HG03159 (cell line): ENCODE measurements at regions not wholly inside any gene's neighbourhood (a gene's known extent, or its start where the extent isn't known, plus 50 kb on each side); places are given as distances from the start of the nearest gene placed in this dataset.

ENCODE experiments used
- ATAC-seq: cut with Tn5 transposase; IDR thresholded peaks from one replicate; pipeline ENCODE4 v1.9.1; 2021; ENCODE audit warnings: mild to moderate bottlenecking, moderate library complexity; ENCODE audit not compliant: unreplicated experiment

DNA sequence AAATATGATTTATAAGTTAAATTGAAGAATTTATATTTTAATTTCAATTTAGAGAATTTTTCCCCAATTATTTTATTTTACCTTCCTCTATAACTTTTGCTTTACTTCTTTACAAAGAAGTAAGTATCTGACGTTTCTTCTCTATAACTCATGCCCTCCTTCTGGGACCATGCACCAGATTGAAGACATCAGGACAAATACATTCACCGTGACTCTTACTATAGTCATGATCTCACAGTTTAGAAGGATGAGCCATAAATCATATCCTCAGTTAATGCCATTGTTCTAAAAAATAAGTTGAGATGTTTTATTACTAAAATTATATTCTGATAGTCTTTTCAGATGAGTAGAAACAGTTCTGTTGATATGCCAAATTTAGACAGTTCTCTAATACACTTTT, 279.3 kb downstream of the TMX3 start:
- no peak for ATAC-seq

DNA sequence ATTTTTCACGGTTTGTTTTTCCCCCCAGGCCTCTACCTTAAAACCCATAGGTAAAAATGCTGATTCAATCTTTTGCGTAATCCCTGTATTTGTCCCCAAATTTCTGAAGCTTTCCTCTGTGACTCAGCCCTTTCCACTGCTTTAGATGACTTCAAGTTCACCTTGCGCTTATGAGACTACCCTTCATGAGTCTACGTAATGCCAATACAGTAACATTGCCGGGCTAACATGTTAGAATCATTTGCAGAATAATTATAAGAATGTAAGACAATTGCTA, 283.0 kb downstream of the TMX3 start:
- no peak for ATAC-seq

DNA sequence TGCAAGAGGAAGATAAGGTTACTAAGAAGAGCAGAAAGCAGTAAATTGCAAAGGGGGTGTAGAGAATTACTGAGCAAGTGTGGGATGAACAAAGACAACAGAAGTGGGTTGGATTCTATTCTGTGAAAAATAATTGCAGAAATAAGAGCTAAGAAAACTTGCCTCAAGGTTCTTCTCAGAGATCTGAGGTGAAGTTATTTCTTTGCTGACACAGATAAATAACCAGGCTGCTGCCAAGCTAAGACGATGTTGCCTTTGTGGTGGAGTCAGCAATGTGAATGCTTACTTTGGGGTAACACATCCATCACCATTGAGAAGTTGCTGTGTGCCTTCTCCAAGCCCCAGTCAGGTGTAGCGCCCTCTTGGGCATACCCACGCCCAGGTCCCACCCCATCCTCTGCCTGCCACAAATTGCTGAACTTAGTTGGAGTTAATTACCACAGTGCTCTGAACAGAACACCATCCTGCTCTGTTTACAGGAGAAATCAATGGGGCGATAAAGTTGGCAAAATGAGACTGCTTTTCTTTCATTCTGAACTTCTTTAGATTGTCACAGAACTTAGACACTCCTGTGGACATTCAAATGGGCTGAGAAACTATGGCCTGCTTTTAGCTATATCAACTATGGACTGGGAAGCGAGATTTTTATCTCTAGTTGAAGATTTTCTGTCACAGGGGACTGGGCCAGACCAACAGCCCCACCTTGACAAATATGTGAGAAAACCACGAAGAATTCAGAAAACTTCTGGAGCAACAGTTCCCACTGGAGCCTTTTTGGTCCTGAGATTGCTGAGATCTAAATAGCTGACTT, 283.6 kb downstream of the TMX3 start:
- ATAC-seq = no peak

DNA sequence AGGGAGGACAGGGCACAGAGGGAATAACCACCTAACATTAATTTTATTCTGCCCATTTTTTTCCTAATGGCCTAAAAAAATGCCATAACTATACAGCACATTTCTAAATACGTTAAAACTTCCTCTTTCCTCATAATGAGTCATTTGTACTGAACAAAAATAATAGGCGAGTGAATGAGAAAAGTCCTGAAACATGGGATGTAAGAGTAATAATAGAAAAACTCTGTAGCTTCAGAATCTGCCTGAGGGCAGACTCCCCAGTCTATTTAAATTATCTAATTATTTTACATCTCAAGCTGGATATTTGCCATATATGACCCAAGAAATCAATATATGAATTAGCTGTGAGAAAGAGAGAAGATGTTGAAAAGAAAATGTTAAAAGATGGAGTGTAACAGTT, 285.1 kb downstream of the TMX3 start:
- no peak for ATAC-seq

DNA sequence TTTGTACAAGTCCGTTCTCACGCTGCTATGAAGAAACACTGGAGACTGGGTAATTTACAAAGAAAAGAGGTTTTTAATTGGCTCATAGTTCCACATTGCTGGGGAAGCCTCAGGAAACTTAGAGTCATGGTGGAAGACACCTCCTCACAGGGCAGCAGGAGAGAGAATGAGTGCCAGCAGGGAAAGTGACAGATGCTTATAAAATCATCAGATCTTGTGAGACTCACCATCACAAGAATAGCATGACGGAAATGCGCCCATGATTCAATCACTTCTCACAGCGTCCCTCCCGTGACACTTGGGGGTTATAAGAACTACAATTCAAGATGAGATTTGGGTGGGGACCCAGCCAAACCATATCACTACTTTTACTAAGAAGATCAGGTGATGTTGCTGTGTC, 285.8 kb downstream of the TMX3 start:
- ATAC-seq = no peak

DNA sequence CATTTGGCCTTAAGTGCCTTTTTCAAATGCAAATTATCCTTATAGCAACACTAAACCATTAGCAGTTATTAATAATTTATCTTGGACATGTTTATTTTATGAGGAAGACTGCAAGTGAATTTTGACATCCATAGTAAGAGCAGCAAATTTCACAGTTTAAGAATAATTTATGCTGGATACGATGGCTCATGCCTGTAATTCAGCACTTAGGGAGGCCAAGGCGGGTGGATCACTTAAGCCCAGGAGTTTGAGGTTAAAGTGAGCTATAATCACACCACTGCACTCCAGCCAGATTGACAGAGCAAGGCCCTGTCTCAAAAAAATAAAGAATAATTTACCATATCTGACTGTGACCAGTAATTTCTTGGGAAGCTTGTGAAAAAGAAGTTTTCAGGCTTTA, 286.2 kb downstream of the TMX3 start:
- ATAC-seq = no peak

DNA sequence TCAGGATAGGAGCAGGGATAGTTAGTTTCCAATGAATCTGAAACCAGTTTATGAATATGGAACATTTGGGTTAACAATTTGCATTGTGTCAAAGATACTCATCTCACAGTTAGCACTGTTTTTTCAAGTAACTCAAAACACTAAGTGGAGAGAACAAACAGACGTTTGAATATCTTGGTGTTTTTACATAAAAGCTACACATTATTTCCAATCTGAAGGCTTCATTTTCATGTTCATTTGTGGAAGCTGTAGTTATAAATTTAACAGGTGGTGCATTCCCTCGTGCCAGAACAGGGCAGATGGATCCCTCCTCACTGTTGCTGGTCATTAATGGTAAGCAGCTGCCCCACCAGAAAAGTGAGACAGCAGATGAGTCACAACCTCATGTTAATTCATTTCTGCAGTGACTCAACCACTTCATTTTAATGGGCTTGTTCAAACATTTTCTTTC, 286.9 kb downstream of the TMX3 start:
- ATAC-seq = no peak

DNA sequence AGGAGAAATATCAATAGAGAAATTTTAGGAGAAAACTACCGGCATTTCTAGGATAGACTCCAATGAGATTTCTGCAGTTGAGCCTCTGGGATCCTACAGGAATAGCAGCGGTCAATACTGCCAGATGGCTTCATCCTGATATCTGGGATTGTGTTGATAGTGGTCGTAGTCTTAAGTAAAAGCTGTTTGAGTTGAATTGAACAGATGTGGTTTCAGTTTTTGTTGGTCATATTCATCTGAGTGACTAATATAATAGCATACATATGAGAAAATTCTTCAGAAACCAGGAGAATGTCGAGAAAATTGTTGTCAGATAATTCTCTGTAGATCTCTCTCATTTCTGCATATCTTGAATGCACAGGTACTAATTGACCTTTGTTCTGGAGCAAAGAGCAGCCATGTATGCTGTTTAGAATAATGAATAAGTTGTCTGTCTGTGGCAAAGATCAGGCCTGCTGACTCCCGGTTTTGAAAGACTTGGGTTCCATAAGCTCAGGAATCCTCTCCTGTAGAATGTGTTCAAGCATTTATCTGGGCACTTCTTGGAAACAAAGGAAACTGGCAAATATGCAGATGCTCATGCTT, 288.1 kb downstream of the TMX3 start:
- no peak for ATAC-seq

DNA sequence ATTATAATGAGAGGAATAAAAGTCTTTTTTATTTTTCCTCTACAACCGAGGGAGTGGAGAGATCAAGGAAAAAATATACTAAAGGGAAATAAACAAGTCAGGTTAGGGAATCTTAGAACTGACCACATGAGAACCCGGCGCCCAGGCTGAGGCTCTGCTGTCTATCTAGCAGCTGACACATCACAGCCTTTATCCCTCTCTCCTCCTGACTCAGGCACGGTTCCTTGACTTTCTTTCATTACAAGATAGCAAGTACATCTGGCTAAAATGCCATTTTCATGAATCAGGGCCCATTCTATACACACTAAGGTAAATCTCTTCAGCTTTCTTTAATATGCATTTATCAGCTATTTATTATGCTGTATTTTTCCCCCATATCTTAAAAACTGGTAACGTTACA, 296.0 kb downstream of the TMX3 start:
- ATAC-seq = no peak

DNA sequence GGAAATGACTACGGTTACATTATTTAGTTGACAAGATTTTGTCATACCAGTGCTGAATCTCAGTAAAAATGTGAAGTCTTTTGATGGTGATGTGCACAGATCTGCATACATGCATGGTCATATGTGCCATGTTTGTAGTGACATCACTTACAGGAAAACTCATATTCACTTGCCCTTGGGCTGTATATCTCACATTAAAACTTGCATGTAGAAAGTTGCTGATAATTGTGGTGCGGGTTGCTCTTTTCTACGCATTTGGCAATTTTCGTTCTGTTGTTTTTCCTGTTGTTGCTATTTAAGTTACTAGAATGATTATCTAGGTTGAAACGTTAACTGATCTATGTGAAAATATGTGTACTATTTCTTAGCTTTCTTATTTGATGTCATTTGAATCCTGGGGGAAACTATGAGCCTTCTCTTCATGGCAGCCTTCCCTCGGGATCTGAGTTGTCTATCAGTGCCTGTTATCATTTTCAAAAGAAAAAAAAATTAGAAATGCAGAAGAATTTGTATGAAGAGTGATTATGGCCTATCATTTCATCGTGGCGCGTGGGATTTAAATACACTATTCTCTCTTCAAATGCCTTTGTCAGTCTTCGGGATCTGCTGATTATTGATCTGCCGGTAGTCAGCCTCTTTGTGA, 296.6 kb downstream of the TMX3 start:
- ATAC-seq = no peak

DNA sequence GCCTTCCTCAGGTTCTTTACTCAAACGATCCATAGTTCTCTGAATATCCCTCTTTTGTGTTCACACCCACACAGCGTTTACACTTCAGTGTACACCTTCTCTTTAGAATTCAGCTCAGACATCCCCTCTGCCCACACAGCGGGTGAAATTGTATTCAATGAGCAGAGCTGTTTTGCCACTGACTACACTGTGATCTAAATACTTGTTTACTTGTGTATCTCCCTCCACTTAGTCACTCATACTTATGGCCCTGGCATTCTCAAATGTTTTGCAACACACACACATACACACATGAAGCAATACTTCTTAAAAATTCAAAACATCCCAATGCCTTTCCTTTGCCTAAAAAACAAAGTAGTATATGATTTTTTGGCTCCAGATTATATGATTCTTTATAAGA, 297.1 kb downstream of the TMX3 start:
- no peak for ATAC-seq

DNA sequence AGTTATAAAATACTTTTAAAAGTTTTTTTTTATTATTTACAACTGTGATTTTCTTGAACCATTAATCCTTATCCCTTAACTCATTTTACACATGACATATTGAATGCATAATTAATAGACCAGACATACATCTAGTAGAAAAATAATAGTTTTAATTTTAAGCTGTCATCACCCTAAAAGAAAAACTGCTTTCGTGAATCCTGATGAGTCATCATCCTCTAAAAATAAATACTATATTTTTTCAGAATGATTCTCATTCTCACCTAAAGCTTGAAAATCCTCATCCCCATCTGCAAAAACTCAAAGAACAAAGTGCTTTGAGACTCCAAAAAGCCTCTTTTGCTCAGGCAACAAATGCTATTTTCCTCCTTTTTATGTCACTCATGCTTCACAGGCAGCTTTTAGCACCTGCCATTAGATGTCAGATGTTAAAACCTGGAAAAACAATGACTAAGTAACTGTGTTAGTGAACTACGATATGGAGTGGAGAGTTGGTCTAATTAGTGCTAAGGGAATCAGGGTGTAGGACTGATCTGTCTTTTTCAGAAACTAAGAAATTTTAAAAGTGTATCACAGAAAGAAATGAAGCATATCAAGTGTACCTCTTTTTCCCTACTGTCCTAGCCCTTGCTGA, 297.6 kb downstream of the TMX3 start:
- ATAC-seq = no peak

DNA sequence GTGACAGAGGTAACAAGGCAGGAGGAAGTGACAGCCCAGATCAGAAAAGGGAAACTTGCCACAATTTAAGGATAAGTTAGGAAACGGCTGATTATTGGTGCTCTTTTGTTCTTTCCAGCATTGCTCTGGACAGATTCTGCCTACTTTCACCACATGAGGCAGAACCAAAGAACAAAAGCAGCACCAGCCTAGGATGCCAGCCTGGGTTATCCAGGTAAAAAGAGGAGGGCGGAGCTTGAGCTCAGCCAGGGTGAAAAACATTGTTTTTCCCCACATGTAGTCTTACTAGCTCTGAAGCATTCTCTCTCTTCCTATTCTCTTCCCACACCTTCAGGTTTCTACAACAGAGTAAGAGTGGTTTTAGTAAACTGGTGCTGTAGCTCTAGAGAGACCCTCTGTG, 300.5 kb downstream of the TMX3 start:
- ATAC-seq = no peak

DNA sequence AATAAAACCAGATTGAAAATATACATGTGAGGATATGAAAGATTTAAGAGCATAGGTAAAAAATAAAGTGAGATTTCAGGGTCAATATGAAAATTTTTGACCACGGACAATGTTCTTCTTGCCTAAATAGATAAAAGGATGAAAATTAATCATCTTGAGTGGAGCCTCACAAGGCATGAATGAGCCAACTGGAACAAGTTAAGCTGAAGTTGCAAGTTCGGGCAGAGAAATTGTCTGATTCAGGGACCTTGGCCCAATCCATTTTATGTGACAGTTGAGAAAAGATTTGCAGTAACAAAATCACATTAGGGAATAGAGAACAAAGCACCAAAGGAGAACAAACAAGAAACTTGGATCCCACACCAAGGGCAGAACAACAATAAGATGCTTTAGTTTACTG, 305.3 kb downstream of the TMX3 start:
- ATAC-seq = no peak

DNA sequence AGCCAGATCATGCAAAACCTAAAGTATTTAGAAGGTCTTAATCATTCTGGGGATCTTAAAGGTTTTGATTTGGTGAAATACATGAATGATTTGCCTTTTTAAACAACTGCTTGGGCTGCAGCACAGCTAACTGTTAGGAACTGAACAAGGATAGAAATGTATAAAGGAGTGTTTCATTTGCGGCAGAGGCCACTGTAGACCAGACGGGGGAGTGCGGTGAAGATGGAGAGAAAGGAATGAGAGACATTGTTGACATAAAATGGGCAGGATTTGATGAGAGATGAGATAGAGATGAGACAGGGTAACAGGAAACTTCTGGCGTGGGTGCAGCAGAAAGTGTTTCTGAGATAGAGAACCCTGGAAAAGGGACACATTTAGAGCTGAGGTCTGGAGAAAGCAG, 308.1 kb downstream of the TMX3 start:
- no peak for ATAC-seq

DNA sequence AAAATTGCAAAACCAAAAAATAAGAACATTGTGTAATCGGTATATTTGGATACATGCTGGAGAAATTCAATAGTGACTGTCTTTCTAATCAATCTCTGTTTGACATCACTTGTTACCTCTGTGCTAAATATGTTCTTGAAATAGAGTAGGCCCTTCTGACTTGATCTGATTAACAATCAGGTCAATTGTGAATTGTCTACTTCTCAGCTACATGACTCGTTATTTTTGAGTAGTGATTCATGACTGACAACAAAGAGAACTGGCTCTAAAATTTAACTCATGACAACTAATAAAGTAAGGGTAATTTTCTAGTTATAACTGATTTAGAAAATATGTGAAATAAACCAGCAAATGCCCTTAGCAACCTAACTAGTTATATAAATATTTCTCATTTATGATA, 312.1 kb downstream of the TMX3 start:
- no peak for ATAC-seq

DNA sequence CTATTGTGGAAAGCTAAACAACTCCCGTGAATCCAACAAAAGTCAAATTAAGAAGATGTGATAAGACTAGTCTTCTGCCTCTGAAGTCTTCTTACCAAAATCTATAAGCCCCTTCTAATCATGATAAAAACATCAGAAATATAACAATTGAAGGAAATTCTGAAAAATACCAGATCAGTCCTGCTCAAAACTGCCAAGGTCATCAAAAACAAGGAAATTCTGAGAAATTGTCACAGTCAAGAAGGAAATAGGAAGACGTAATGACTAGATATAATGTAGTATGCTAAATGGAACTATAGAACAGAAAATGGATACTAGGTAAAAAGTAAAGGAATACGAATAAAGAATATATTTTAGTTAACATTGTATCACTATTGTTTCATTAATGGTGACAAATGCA, 314.0 kb downstream of the TMX3 start:
- no peak for ATAC-seq

DNA sequence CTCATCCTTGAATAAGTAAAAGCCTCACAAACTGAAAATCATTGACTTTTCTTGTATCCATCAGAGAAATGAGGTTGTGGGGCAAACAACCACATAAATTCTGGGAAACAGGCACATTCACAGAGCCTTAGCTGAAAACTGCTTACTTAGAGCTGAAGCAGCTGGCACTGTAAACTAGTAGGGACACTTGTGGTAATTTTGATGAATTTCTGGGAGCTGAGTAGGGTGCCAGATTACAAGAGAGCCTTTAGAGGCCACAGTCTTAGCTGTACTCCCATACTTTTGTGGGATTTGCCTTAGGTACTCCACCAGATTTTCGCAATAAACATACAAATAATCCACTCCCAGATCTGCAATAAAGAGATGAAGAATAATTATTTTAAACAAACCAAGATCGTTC, 315.2 kb downstream of the TMX3 start:
- ATAC-seq = no peak

DNA sequence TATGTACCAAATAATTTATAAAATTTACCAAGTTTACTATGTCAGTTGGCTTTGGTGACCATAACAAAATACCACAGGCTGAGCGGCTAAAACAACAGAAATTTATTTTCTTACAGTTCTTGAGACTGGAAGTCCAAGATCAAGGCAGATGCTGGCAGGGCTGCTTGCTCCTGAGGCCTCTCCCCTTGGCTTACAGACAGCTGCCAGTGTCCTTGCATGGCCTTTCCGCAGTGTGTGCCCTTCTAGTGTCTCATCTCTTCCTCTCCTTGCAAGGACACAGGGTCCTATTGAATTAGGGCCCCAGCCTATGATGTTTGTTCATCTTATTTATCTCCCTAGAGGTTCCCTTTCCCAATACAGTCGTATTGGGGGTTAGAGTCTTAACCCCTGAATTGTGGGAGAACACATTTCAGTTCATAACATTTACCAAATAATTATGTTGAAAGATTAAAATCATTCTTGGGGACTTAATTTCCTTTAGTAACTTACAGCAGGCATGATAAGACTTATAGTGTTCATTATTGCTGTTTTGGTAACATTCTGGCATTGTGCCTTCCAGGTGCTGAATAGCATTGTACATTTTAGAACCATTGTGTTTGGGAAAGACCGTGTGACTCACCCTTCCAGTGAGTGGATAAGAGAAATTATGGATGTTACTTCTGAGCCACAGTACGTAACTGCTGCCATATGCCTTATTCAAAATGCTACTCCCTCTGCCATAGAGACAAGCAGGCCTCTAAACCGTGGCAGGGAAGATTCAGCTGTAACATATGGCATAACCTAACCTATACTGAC, 317.5 kb downstream of the TMX3 start:
- no peak for ATAC-seq

DNA sequence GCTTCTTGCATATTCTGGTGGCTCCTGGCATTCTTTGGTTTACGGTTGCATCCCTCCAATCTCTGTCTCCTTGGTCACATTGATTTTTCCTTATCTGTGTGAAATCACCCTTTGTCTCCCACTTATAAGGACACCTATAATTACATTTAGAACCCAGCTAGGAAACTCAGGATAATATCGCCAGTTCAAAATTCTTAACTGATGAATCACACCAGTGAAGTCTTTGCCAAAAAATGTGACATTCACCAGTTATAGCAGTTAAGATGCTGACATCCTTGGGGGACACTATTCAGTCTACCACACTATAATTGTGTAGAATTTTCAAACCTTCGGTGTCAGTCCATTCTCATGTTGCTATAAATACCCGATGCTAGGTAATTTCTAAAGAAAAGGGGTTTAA, 320.2 kb downstream of the TMX3 start:
- no peak for ATAC-seq

DNA sequence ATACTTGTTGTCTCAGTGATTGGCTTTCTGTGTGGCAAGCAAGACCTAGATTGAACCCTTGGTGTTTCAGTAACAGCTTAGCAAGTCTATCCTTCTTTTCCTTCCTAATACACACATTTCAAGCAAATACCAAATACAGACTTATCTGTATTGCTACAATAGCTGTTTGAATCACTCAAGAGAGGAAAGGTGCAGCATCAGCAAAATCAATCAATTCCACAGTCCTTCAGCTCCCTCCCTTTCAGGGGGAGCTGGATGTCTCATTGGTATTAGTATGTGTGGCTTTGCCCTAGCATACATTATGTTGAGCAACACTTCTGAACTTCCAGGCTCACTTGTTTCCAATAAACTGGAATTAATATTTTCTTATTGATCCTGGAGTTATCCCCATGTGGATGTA, 323.1 kb downstream of the TMX3 start:
- ATAC-seq = no peak
